Endodermal cell (in vitro differentiated cells): ENCODE measurements at regions not wholly inside any gene's neighbourhood (a gene's known extent, or its start where the extent isn't known, plus 50 kb on each side); places are given as distances from the start of the nearest gene placed in this dataset.

Experiments
- DNase-seq: peaks from one replicate; pipeline ENCODE4 v3.0.0-alpha.2; 2017
- H3K27ac ChIP-seq: 2 replicates; pipeline ENCODE4 v1.5.1; 2013; ENCODE audit warnings: mild to moderate bottlenecking, low read depth, low read length, moderate library complexity
- H3K27me3 ChIP-seq: 2 replicates; pipeline ENCODE4 v1.6.1; 2013; ENCODE audit warnings: mild to moderate bottlenecking, low read length, moderate library complexity; ENCODE audit not compliant: insufficient read depth, control insufficient read depth, poor library complexity, severe bottlenecking
- H3K36me3 ChIP-seq: 2 replicates; pipeline ENCODE4 v1.7.0; 2013; ENCODE audit warnings: mild to moderate bottlenecking, low read length, moderate library complexity; ENCODE audit not compliant: control insufficient read depth, insufficient read depth
- H3K4me1 ChIP-seq: one replicate; pipeline ENCODE4 v1.7.0; 2013; ENCODE audit warnings: low read length; ENCODE audit not compliant: control insufficient read depth, insufficient read depth
- H3K4me3 ChIP-seq: 2 replicates; pipeline ENCODE4 v1.5.1; 2013; ENCODE audit warnings: mild to moderate bottlenecking, low read length, moderate library complexity
- H3K9ac ChIP-seq: 2 replicates; pipeline ENCODE4 v1.6.1; 2013; ENCODE audit warnings: mild to moderate bottlenecking, low read length, moderate library complexity; ENCODE audit not compliant: poor library complexity, severe bottlenecking; ENCODE audit errors: extremely low read depth
- H3K9me3 ChIP-seq: 2 replicates; pipeline ENCODE4 v1.6.1; 2013; ENCODE audit warnings: mild to moderate bottlenecking, low read length, moderate library complexity; ENCODE audit not compliant: control insufficient read depth
- H3K27ac Mint-ChIP-seq: 2 replicates; pipeline ENCODE4 v1.8.0; 2020; ENCODE audit warnings: mixed read lengths
- H3K27me3 Mint-ChIP-seq: 2 replicates; pipeline ENCODE4 v1.8.0; 2021; ENCODE audit warnings: mild to moderate bottlenecking, mixed read lengths; ENCODE audit not compliant: insufficient read depth
- H3K36me3 Mint-ChIP-seq: 2 replicates; pipeline ENCODE4 v1.8.0; 2020; ENCODE audit warnings: low read depth, mixed read lengths
- H3K4me1 Mint-ChIP-seq: 2 replicates; pipeline ENCODE4 v1.8.0; 2020; ENCODE audit warnings: mixed read lengths
- H3K4me3 Mint-ChIP-seq: 2 replicates; pipeline ENCODE4 v1.8.0; 2020; ENCODE audit warnings: mild to moderate bottlenecking, moderate library complexity, mixed read lengths
- H3K9me3 Mint-ChIP-seq: 2 replicates; pipeline ENCODE4 v1.8.0; 2020; ENCODE audit warnings: mild to moderate bottlenecking, mixed read lengths
- WGBS, 2 experiments: methylation state at CpG; one replicate each; pipeline versions ENCODE4 v1.1.5 to v1.1.7; 2013; ENCODE audit warnings: missing lambda C conversion rate in 2 of 2, mixed read lengths in 1 of 2; ENCODE audit not compliant: insufficient coverage in 1 of 2, insufficient read length in 1 of 2; 5-methylcytosine and 5-hydroxymethylcytosine counted together
- TF ChIP-seq, protein P1 (sequence below): fragments of 200-600 bp; sonication (generic); conservative IDR thresholded peaks from 2 replicates; pipeline ENCODE4 v1.5.0; 2021; ENCODE audit warnings: antibody characterized with exemption, mild to moderate bottlenecking

DNA sequence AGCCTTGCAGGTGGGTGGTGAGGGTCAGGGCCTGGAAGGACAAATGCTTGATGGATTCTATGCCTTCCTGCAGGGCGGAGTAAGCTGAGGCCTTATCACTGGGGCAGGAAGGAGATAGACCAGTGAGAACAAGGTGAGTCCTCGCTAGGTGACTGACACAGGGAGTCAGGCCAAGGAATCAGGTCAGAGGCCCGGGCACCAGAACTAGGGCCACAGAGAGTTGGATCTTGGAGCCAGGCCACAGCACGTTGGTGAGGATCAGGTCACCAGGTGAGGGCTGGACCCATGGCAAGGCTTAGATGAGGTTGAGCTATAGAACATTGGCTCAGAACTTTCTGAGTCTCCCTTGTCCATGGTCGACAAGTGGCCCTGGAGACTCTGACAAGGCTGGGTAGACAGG is 328.2 kb downstream of the FOXO1 start:
- Histone ChIP-seq H3K4me3 (no peak overlapping the region), H3K27me3 (no peaks in the 10 kb centered on the region), H3K9me3 (peaks cover 4% of the 10 kb centered on the region), H3K36me3 (no peaks in the 10 kb centered on the region), H3K4me1 (peaks cover 32% of the 10 kb centered on the region), H3K27ac (no peak overlapping the region), H3K9ac (no peak overlapping the region)
- DNase-seq, result no peak
- H3K27me3 Mint-ChIP-seq, result peaks cover 3% of the 10 kb centered on the region
- WGBS, 2 experiments, result 95 to 98% methylated on average over 4 to 5 of the region's 5 CpGs
- H3K4me3 Mint-ChIP-seq, result no peak overlapping the region
- peaks cover 45% of the 10 kb centered on the region for H3K4me1 Mint-ChIP-seq
- no peaks in the 10 kb centered on the region for H3K9me3 Mint-ChIP-seq
- H3K36me3 Mint-ChIP-seq, result no peaks in the 10 kb centered on the region
- H3K27ac Mint-ChIP-seq, result no peak overlapping the region
- TF ChIP-seq, protein P1, sequence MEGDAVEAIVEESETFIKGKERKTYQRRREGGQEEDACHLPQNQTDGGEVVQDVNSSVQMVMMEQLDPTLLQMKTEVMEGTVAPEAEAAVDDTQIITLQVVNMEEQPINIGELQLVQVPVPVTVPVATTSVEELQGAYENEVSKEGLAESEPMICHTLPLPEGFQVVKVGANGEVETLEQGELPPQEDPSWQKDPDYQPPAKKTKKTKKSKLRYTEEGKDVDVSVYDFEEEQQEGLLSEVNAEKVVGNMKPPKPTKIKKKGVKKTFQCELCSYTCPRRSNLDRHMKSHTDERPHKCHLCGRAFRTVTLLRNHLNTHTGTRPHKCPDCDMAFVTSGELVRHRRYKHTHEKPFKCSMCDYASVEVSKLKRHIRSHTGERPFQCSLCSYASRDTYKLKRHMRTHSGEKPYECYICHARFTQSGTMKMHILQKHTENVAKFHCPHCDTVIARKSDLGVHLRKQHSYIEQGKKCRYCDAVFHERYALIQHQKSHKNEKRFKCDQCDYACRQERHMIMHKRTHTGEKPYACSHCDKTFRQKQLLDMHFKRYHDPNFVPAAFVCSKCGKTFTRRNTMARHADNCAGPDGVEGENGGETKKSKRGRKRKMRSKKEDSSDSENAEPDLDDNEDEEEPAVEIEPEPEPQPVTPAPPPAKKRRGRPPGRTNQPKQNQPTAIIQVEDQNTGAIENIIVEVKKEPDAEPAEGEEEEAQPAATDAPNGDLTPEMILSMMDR, result no peak

DNA sequence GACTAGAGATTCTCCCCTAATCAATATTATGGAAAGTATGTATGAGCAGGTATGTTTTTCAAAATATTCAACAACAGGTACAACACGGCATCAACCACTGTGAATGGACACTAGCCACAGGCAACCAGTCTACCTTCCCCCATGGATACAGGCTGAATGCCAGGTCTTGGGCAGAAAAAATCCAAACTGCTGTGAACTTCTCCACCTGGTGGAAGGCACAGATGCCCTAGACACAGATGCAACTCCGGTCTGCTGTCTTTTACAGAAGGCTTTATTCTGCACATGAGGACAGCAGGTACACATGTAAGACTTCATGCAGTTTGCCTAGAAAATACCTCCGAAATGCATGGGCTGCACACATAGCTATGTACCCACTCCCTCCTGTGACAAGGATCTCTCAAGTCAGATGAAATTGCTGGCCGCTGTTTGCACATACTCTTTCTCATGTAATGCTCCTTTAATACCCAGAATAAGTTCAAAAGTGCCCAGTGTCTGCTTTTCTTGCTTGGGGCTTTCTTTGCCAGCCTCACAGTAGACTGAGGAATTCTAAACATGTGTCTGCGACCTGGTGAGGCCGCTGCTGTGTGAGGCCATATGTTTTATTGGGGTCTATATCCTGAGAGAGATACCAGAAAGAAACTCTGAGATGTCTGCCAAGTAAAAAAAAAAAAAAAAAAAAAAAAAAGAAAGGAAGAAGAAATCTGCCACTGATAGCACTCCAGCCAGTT is 325.9 kb downstream of the FOXO1 start:
- Histone ChIP-seq H3K27me3 (no peaks in the 10 kb centered on the region), H3K9me3 (peaks cover 4% of the 10 kb centered on the region), H3K27ac (peak overlapping the region; percentile 94), H3K9ac (no peak overlapping the region), H3K36me3 (no peaks in the 10 kb centered on the region), H3K4me1 (peaks cover 33% of the 10 kb centered on the region), H3K4me3 (no peak overlapping the region)
- H3K27me3 Mint-ChIP-seq, result peaks cover 3% of the 10 kb centered on the region
- H3K9me3 Mint-ChIP-seq, result no peaks in the 10 kb centered on the region
- no peaks in the 10 kb centered on the region for H3K36me3 Mint-ChIP-seq
- TF ChIP-seq, protein P1, result peak; percentile 23
- peaks cover 45% of the 10 kb centered on the region for H3K4me1 Mint-ChIP-seq
- no peak overlapping the region for H3K27ac Mint-ChIP-seq
- no peak overlapping the region for H3K4me3 Mint-ChIP-seq
- no peak for DNase-seq
- WGBS, 2 experiments, result 83 to 84% methylated on average over 3 to 6 of the region's 6 CpGs

DNA sequence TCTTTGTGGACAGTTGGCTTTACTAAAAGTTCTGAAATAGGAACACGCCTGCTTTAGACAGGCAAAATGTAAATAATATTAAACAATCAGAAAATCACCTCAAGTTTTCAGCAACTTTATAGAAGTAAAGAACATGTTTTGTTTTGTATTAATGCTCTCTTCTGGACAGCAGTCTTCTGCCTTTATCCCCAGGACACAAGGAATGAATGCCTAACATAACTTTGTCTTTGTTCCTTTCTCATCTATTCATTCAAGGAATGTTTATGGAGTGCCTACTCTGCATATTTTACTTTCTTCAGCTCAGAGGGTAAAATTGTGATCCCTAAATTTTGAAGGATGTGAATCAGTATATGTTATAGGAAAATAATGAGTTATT is 325.4 kb downstream of the FOXO1 start:
- peaks cover 4% of the 10 kb centered on the region for H3K9me3 ChIP-seq
- no peak overlapping the region for H3K4me3 ChIP-seq
- Mint-ChIP-seq H3K4me1 (peaks cover 48% of the 10 kb centered on the region), H3K4me3 (no peak overlapping the region), H3K27me3 (peaks cover 3% of the 10 kb centered on the region), H3K27ac (no peak overlapping the region), H3K36me3 (no peaks in the 10 kb centered on the region), H3K9me3 (no peaks in the 10 kb centered on the region)
- no peak overlapping the region for H3K9ac ChIP-seq
- DNase-seq, result no peak
- WGBS, 2 experiments, result 100% methylated on average over 1 of the region's 1 CpG; no CpG with 5 or more reads in 1 of the 2 experiments
- H3K27me3 ChIP-seq, result no peaks in the 10 kb centered on the region
- H3K27ac ChIP-seq, result peak overlapping the region; percentile 94
- peaks cover 34% of the 10 kb centered on the region for H3K4me1 ChIP-seq
- TF ChIP-seq, protein P1, result no peak
- no peaks in the 10 kb centered on the region for H3K36me3 ChIP-seq
